ENCODE measurements at regions not wholly inside any gene's neighbourhood (a gene's known extent, or its start where the extent isn't known, plus 50 kb on each side); places are given as distances from the start of the nearest gene placed in this dataset.

GRCh38 chr14:30322819-30323218, 236.1 kb upstream of the G2E3 start:
- no peak for TF ChIP-seq CTCF (IDR thresholded peaks at IDR 0.05)
- no peak for TF ChIP-seq EZH2phosphoT487 (IDR thresholded peaks at IDR 0.05)
- TF ChIP-seq EZH2 (IDR thresholded peaks at IDR 0.05) = no peak

Measured in neural progenitor cell (in vitro differentiated cells).